NCI-H1105 (cell line): ENCODE measurements at regions not wholly inside any gene's neighbourhood (a gene's known extent, or its start where the extent isn't known, plus 50 kb on each side); places are given as distances from the start of the nearest gene placed in this dataset.

Experiments used
- DNase-seq: peaks from one replicate; lab custom pipeline; 2025; lab: John Stamatoyannopoulos, UW

- no peak for DNase-seq
Measured at GRCh38 chr12:130102266-130102665, 60.0 kb upstream of the FZD10 start.

- peak; percentile 50 for DNase-seq
Measured at GRCh38 chr12:130104571-130105106, 57.6 kb upstream of the FZD10 start.

- no peak for DNase-seq
Measured at GRCh38 chr12:130109062-130109945, 53.0 kb upstream of the FZD10 start.

- DNase-seq = no peak
Measured at GRCh38 chr12:130110914-130111313, 51.4 kb upstream of the FZD10 start.

GRCh38 chr12:130111965-130112496 is 50.2 kb upstream of the FZD10 start:
- DNase-seq = no peak
